Sigmoid colon (tissue), 6 donors: ENCODE measurements at regions not wholly inside any gene's neighbourhood (a gene's known extent, or its start where the extent isn't known, plus 50 kb on each side); places are given as distances from the start of the nearest gene placed in this dataset.

Experiments
- DNase-seq: peaks from one replicate; pipeline ENCODE4 v3.0.0-alpha.2; 2019
- H3K27ac ChIP-seq, 4 donors: fragments of 200-600 bp; sonication (generic); one replicate each; pipeline ENCODE4 v1.5.1; 2016 to 2019; ENCODE audit warnings: mild to moderate bottlenecking in 1 of 4
- H3K27me3 ChIP-seq, 3 donors: fragments of 200-600 bp; sonication (generic); one replicate each; pipeline ENCODE4 v1.5.1; 2019; ENCODE audit warnings: mild to moderate bottlenecking in 1 of 3
- H3K36me3 ChIP-seq, 4 donors: fragments of 200-600 bp; sonication (generic); one replicate each; pipeline ENCODE4 v1.5.1; 2016 to 2019
- H3K4me1 ChIP-seq, 4 donors: fragments of 200-600 bp; sonication (generic); one replicate each; pipeline ENCODE4 v1.5.1; 2017 to 2019
- H3K4me3 ChIP-seq, 4 donors: fragments of 200-600 bp; sonication (generic); one replicate each; pipeline ENCODE4 v1.5.1; 2017 to 2019; ENCODE audit warnings: mild to moderate bottlenecking in 2 of 4, moderate library complexity in 1 of 4
- H3K9me3 ChIP-seq, 4 donors: fragments of 200-600 bp in 3 of 4; sonication (generic) in 3 of 4; one replicate each; pipeline versions ENCODE4 v1.5.1 to v1.6.1; 2013 to 2019
- EP300 ChIP-seq, 4 donors: sonication (generic); formaldehyde crosslinking; IDR thresholded peaks; one replicate each; pipeline ENCODE4 v1.6.1; 2017; ENCODE audit warnings: antibody characterized with exemption in 4 of 4
- POLR2A ChIP-seq, 2 donors: fragments of 450-650 bp; IDR thresholded peaks; one replicate each; pipeline ENCODE4 v1.6.1; 2016; ENCODE audit warnings: antibody characterized with exemption in 2 of 2, mild to moderate bottlenecking in 2 of 2, moderate library complexity in 2 of 2
- POLR2AphosphoS5 ChIP-seq, 4 donors: sonication (generic); formaldehyde crosslinking; IDR thresholded peaks; one replicate each; pipeline ENCODE4 v1.6.1; 2017; ENCODE audit warnings: antibody characterized with exemption in 4 of 4
- WGBS, 2 donors: extraction: QIAGEN DNeasy Blood & Tissue Kit; methylation state at CpG; one replicate each; pipeline ENCODE4 v1.1.7; 2013; 5-methylcytosine and 5-hydroxymethylcytosine counted together
- intact Hi-C: fragments of 100-400 bp; cut with DNase I; formaldehyde crosslinking; loops from one replicate; pipeline ENCODE4 v1.15.1; 2023
- TF ChIP-seq, protein P1 (sequence below), 4 experiments: fragments of 450-650 bp in 3 of 4; fragments of 200-600 bp in 1 of 4; IDR thresholded peaks; one replicate each; pipeline ENCODE4 v1.5.1; 2016 to 2019; ENCODE audit warnings: antibody characterized with exemption in 4 of 4, mild to moderate bottlenecking in 3 of 4, moderate library complexity in 2 of 4
- donor health status: healthy with polysubstance abuse.
- donor health status: healthy.

DNA sequence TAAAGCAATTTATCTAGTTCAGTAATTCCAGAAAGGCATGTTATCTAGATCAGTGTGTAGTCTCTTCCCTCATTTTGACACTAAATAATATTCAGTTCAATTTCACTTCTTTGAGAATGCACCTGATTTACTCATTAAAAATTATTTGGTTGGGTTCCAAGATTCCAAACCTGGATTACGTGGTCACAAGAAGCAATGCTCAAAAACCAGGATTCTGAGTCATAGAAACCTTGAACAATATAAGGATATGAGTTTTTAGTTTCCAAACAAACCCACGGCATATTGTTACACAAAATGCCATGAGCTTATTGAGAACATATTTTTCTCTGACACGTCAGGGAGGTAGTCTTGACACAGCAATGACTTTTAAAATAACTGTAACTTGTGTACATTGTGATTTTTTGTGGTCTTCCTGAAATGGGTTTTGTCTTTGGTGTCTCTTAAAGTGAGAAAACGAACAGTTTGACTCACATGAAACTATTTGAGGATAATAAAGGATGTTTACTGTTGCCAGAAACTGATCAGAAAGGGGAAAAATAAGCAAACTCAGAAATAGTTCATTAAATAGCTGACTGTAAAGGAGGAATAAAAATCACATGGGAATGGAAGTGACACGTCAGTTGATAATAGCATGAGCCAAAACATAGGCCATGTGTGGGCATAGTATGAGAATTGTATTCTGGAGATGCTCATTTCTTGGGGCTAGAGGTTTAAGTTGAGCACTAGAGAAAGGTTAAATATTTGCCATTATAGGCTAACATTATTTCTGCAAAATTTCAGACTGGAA lies 617.7 kb upstream of the CDH2 start:
- no peaks in the 10 kb centered on the region for H3K4me1 ChIP-seq
- no peaks in the 10 kb centered on the region for H3K9me3 ChIP-seq
- intact Hi-C loops, result no loop called here
- TF ChIP-seq POLR2A (IDR thresholded peaks at IDR 0.05) (no peak), POLR2AphosphoS5 (IDR thresholded peaks at IDR 0.05) (no peak), EP300 (IDR thresholded peaks at IDR 0.05) (no peak)
- TF ChIP-seq, protein P1, sequence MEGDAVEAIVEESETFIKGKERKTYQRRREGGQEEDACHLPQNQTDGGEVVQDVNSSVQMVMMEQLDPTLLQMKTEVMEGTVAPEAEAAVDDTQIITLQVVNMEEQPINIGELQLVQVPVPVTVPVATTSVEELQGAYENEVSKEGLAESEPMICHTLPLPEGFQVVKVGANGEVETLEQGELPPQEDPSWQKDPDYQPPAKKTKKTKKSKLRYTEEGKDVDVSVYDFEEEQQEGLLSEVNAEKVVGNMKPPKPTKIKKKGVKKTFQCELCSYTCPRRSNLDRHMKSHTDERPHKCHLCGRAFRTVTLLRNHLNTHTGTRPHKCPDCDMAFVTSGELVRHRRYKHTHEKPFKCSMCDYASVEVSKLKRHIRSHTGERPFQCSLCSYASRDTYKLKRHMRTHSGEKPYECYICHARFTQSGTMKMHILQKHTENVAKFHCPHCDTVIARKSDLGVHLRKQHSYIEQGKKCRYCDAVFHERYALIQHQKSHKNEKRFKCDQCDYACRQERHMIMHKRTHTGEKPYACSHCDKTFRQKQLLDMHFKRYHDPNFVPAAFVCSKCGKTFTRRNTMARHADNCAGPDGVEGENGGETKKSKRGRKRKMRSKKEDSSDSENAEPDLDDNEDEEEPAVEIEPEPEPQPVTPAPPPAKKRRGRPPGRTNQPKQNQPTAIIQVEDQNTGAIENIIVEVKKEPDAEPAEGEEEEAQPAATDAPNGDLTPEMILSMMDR (IDR thresholded peaks at IDR 0.05), result no peak
- no peaks in the 10 kb centered on the region for H3K36me3 ChIP-seq
- H3K27ac ChIP-seq, result no peak overlapping the region
- H3K4me3 ChIP-seq, result no peak overlapping the region
- 39 to 65% methylated on average over 5 of the region's 5 CpGs for WGBS, 2 donors
- no peak for DNase-seq
- H3K27me3 ChIP-seq, result no peaks in the 10 kb centered on the region

DNA sequence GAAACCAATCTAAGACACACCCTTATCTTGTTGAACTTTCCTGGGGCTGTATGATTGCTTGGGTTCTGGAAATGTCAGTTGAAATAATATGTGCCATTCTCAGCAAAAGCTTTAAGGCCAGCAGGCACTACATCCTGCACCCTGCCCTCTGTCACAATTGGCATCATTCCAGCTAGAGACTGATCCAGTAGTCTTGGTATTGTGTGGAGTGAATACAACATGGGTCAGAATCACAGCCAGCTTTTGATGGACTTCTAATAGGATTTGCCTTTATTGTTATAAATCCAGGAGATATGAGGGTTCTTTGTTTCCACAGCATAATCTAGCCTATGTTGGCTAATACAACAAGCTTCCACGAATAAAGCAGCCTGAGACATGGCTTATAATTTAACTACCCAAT lies 617.0 kb upstream of the CDH2 start:
- H3K9me3 ChIP-seq, result no peaks in the 10 kb centered on the region
- H3K4me1 ChIP-seq, result no peaks in the 10 kb centered on the region
- intact Hi-C loops, result no loop called here
- H3K27ac ChIP-seq, result no peak overlapping the region
- TF ChIP-seq, protein P1 (IDR thresholded peaks at IDR 0.05), result no peak
- TF ChIP-seq POLR2A (IDR thresholded peaks at IDR 0.05), result no peak
- TF ChIP-seq EP300 (IDR thresholded peaks at IDR 0.05), result no peak
- TF ChIP-seq POLR2AphosphoS5 (IDR thresholded peaks at IDR 0.05), result no peak
- no peaks in the 10 kb centered on the region for H3K36me3 ChIP-seq
- 55 to 71% methylated on average over 1 of the region's 1 CpG for WGBS, 2 donors
- no peaks in the 10 kb centered on the region for H3K27me3 ChIP-seq
- no peak overlapping the region for H3K4me3 ChIP-seq
- no peak for DNase-seq

DNA sequence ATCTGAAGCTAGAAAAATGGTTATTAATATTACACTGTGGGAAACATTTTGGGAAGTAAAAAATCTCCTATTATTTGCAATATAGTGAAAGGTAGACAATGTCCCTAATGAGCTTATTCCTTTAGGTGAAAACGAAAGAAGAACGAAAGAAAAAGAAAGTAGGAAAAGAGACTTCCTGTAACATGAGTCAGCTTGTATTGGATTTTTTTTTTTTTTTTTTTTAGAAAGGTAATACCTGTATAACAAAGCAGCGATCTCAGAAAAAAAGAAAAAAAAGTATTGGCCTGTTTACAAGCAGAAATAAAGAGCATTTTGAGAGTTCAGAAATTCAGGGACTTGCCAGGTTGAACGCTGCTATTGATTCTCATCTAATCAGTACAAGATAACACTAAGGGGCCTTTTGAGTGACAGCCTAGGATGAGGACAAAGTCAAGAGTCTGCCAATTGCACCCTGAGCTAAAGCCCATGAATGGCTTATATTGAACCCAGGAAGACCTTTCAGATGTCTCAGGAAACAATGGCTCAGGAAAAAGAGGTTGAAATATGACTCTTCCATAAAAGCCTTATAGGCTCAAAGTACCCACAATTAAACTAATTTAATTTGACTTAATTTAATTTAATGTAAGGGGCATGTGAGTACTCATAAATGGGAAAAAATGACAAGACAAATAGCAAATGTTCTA lies 615.6 kb upstream of the CDH2 start:
- no peaks in the 10 kb centered on the region for H3K36me3 ChIP-seq
- intact Hi-C loops, result no loop called here
- no peaks in the 10 kb centered on the region for H3K9me3 ChIP-seq
- H3K4me1 ChIP-seq, result no peaks in the 10 kb centered on the region
- no peak for DNase-seq
- 56 to 62% methylated on average over 4 of the region's 4 CpGs for WGBS, 2 donors
- H3K27ac ChIP-seq, result no peak overlapping the region
- no peak overlapping the region for H3K4me3 ChIP-seq
- TF ChIP-seq POLR2A (IDR thresholded peaks at IDR 0.05) (no peak), POLR2AphosphoS5 (IDR thresholded peaks at IDR 0.05) (no peak), EP300 (IDR thresholded peaks at IDR 0.05) (no peak)
- TF ChIP-seq, protein P1 (IDR thresholded peaks at IDR 0.05), result no peak
- H3K27me3 ChIP-seq, result no peaks in the 10 kb centered on the region

DNA sequence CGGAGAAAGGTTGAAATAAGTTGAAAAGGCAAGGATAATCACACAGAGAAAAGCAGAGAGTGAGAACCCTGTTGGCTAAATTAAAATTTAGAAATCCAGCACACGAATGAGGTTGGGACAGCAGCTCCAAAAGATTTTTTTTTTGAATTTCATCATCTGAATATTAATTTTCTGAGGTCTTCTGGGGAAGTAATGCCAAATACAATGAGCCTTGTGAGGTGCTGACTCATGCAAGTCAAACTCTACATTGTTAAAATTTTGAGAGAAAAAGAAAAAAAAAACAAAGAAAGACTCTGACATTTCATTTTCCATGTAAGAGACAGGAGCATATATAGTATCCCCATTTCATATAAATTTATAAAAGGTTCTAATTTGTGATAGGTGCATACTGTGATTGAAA lies 614.2 kb upstream of the CDH2 start:
- WGBS, 2 donors, result 50 to 74% methylated on average over 2 of the region's 2 CpGs
- H3K9me3 ChIP-seq, result no peaks in the 10 kb centered on the region
- H3K4me1 ChIP-seq, result no peaks in the 10 kb centered on the region
- H3K4me3 ChIP-seq, result no peak overlapping the region
- no peak for DNase-seq
- H3K27me3 ChIP-seq, result no peaks in the 10 kb centered on the region
- TF ChIP-seq POLR2A (IDR thresholded peaks at IDR 0.05), result no peak
- TF ChIP-seq, protein P1 (IDR thresholded peaks at IDR 0.05), result no peak
- no peak for TF ChIP-seq EP300 (IDR thresholded peaks at IDR 0.05)
- TF ChIP-seq POLR2AphosphoS5 (IDR thresholded peaks at IDR 0.05), result no peak
- H3K27ac ChIP-seq, result no peak overlapping the region
- intact Hi-C loops, result no loop called here
- no peaks in the 10 kb centered on the region for H3K36me3 ChIP-seq
